Myocyte (in vitro differentiated cells): ENCODE measurements at regions not wholly inside any gene's neighbourhood (a gene's known extent, or its start where the extent isn't known, plus 50 kb on each side); places are given as distances from the start of the nearest gene placed in this dataset.
"Not testable (repeated sequence)": the region's sequence is repeated elsewhere in the genome, so short reads cannot be mapped to it uniquely, and the experiment has no call there.

ENCODE experiments used
- DNase-seq: peaks from one replicate; pipeline ENCODE4 v3.0.0-alpha.2; 2012; ENCODE audit warnings: low read depth

DNA sequence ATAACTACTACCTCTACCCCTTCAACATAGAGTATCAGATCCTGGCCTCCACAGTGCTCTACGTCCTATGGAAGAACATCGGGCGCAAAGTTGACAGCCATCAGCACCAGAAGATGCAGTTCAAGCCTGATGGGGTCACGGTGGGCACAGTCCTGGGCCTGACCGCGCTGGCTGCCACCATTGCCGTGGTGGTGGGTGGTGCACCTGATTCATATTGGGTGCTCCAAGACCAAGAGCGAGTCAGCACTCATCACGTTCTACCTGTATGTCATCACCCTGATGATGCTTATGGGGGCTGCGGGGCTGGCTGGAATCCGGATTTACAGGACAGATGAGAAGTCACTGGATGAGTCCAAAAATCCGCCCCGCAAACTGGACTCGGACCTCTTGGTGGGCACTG lies 846.4 kb downstream of the RPIA start:
- not testable (repeated sequence) for DNase-seq

DNA sequence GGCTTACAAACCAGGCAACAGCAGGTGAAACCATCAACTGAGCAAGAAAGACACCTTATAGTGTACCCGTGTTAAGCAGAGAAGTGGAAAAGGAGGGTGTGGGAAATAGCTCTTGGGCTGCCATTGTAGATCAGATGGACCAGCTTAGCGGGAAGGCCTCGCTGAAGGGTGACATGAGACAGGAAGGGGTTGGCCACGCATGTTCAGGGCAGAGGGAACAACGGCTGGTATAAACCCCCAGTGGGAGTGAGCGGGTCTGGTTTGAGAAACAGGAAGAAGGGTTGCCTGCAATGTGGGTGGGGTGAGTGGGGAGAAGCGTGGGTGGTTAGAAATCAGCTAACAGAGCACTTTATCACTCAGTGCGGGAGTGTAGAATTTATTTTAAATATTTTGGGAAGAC lies 852.6 kb downstream of the RPIA start:
- DNase-seq, result not testable (repeated sequence)

DNA sequence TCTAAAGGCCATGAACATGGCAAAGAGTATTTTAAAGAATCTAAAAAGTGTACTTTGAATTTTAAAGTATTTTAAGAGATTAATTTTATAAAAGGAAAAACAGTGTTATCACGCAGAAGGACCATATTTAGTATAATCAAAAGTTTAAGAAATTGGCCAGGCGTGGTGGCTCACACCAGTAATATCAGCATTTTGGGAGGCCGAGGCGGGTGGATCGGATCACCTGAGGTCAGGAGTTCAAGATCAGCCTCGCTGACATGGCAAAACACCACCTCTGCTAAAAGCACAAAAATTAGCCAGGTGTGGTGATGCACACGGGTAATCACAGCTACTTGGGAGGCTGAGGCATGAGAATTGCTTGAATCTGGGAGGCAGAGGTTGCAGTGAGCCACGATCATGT lies 887.7 kb downstream of the RPIA start:
- not testable (repeated sequence) for DNase-seq

DNA sequence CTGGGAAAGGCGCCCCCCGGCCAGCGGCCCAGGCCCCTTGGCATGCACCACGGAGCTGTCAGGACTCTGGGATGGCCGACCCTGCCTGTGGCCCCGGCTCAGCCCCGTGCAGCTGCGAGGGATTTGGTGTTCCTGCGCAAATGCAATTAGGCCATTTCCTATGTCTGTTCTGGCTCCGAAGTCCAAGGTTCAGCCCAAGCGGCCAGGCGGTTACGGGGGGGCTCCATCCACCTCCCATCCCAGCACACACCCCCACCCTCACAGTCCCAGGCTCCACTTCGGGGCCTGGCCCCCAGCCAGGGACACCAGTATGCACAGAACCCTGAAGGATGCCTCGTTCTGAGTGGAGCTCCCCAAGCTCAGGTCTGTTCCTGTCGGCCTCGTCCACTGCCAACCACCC lies 891.3 kb downstream of the RPIA start:
- DNase-seq, result peak; percentile 18

DNA sequence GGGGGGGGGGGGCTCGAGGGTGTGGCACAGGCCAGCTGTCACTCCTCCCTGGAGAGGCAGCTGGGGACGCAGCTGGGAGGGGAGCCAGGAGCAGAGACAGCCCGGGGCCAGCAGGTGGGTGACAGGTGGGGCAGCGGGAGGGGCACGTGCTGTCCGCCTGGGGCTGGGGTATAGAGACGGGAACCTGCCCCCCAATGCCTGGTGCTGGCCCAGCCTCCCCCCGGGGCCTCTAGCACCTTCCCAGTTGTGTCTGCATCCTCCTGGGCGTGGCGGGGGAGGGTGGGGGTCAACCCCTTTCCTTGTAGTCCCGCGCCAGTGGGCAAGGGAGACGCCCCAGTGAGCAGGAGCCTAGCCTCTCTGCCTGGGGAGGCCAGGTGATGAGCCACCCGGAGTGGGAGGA lies 892.6 kb downstream of the RPIA start:
- peak; percentile 10 for DNase-seq

DNA sequence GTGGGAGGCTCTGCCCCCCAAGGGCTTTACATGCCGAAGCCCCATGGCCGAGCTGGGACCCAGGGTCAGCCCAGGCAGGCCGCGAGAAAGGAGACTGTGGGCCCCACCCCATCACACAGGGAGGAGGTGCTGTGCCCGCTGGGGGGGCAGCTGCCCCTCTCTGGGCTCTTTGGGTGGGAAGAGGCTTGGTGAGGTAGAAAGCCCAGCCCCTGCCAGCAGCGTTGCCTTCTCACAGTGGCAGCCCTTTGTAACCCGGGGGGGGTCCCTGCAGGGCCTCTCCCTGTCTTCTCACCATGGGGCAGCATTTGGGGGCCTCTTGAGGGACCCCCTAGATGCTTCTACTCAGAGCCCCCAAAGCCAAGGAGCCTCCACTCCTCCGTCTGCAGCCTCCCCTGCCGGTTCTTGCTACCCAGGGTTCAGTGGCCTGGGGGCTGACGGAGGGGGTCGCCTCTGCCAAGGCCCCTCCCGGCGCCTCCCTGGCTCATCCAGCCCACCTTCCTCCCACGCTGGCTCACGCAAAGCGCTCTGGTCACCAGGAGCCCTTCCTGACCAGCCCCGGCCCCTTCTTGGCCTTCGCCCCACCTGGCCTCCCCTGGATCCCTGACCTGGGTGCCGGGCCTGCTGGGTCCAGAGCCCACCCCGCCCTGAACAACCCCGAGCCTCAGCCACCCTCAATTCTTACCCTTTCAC lies 893.5 kb downstream of the RPIA start:
- peak; percentile 0 for DNase-seq

DNA sequence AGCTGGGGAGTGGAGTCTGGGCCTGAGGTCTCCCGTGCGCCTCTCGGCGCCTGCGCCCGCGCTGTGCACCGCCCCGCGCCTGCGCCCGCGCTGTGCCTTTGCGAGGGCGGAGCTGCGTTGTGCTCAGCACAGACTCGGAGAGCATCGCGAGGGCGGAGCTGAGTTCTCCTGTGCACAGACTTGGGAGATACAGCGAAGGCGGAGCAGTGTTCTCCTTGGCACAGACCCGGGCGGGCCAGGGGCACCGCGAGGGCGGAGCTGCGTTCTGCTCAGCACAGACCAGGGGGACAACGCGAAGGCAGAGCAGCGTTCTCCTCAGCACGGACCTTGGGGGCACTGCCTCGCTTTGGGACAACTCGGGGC lies 894.1 kb downstream of the RPIA start:
- peak; percentile 68 for DNase-seq

DNA sequence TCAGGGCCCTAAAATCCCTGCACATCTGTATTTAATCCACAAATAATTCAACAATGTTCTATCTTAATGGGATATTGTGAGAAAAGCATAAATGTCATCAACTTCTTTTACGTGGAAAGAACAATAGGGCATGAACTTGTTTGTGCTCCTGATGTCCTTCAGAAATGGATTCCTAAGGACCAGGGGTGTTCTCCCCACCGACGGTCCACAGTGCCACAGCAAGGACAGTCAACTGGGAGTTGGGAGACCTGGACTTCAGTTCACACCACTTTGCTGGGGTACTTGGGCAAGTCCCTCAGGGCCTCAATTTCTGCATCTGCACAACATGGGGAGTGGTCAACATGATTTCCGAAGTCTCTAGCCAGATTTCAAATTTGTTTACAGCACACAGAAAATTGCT lies 908.4 kb downstream of the RPIA start:
- not testable (repeated sequence) for DNase-seq

DNA sequence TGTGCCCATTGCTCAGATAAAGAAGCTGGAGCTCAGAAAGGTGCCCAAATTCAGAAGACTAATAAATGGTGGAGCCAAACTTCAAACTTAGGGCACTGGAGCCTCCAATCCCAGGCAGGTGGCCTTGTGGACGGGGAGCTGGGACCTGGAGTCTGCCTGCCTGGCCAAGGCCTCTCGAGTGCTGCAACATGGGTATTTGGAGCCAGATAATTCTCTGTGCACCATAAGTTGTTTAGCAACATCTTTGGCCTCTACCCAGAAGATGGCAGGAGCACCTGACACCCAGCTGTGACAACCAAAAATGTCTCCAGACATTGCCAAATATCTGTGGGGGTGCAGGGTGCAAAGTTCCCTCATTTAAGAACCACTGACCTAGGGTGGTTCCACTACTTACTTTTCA lies 915.0 kb downstream of the RPIA start:
- not testable (repeated sequence) for DNase-seq

DNA sequence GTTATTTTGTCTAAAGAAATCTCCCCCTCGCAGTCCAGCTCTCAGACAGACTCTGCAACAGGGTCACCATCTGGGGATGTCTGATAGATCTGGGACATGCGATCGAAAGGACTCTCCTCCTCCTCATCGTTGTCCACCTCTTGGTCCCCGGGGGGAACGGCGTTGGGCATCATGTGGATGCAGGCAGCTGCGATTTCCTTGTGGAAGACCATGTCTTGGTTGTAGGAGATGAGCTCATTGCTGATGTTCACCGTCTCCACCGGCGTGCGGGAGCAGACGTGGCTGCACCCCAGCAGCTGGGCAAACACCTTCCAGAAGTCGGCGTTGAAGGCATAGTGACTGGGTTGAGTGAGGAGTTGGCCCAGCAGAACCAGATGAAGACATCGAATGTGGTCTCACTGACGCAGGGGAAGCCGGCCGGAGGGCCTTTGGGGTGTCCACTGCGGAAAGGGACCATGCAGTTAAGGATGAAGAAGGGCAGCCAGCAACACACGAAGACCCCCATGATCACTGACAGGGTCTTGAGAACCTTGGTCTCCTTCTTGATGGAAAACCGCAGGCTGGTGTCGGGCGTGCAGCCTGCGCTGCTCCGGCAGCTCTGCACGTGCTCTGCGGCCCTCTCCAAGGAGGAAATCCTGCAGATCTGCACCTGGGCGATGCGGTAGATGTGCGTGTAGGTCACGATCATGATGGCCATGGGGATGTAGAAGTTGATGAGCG lies 918.9 kb downstream of the RPIA start:
- DNase-seq, result not testable (repeated sequence)

DNA sequence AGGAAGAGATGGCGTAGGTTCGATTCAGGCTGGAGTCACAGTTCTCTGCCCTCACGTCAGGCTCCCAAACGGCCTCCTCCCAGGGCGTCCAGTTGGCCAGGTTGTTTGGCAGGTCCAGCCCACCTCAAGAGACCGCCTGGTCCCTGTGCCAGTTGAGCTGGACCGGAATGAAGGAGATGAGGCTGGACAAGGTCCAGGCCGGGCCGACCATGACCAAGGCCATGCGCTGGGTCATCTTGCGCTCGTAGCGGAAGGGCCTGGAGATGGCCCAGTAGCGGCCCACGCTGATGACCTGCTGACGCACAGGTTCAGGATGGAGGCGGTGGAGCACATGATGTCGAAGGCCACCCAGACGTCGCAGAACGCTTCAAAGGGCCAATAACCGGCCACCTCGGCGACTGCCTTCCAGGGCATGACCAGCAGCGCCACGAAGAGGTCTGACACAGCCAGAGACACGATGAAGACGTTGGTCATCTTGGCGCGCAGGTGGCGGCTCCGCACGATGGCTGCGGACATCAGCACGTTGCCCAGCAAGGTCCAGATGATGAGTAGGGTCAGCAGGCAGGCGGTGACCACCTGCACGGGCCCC lies 919.5 kb downstream of the RPIA start:
- not testable (repeated sequence) for DNase-seq

DNA sequence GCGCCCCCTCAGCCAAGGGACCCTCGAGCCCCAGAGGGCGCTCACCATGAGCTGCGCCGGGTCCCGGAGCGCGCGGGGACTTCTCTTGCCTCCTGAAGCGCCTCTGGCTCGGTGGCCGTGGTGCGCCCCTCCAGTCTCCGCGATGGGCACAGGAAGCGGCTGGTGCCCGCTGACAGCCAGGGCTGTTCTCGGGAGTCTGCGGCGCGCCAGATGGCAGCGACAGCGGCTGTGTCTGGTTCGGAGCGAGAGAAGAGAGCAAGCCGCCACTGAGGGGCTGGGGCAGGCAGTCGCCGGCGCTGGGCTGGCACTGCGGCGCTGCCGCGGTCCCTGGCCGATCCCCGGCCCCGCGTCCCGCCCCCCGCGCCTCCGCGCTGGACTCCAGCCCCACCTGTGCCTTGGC lies 920.2 kb downstream of the RPIA start:
- not testable (repeated sequence) for DNase-seq

DNA sequence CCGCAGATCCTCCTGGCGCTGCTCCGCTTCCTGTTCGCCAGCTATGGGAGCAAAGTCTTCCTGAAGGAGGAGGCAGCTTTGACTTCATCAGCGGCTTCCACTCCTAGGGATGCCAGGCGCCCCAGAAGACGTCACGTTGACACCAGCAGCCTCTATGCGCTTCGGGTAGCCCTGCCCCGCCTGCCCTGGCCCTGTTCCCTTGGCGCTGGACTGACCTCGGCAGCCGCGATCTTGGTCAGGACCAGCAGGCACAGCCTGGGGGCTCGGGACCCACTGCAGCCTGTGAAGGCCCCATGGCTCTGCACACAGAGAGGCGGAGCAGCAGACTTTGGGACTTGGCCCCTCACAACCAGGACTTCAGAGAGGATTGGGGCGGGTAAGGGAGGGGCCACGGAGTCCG lies 957.8 kb downstream of the RPIA start:
- DNase-seq, result not testable (repeated sequence)

DNA sequence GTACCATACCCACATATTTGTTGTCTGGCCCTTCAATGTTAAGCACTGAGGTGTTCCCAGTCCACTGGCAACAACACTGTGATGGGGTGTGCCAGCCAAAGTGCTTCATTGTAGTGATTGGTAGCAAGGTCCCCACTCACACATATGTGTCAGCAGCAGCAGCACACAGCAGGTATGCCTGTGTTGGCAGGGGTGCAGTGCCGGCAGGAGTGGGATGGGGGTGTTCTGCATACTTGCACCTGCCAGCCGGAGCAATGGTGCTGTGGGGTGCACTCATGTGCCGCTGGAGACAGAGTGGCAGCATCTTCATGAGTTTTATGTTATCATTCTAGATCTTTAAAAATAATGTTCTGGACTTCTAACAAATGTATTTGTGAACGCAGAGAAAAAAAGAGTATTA lies 987.8 kb downstream of the RPIA start:
- not testable (repeated sequence) for DNase-seq
